ENCODE measurements at regions not wholly inside any gene's neighbourhood (a gene's known extent, or its start where the extent isn't known, plus 50 kb on each side); places are given as distances from the start of the nearest gene placed in this dataset.

- no peak for DNase-seq (ENCODE audit: low read depth in 2 of 3, low spot score in 2 of 3)
These were observed 85.0 kb downstream of the ADRA2C start for GRCh38 chr4:3851211-3851610.

GRCh38 chr4:3851881-3852280 is 85.7 kb downstream of the ADRA2C start:
- DNase-seq (ENCODE audit: low read depth in 2 of 3, low spot score in 2 of 3) = no peak

GRCh38 chr4:3852309-3852708 is 86.1 kb downstream of the ADRA2C start:
- no peak for DNase-seq (ENCODE audit: low read depth in 2 of 3, low spot score in 2 of 3)

GRCh38 chr4:3852711-3853110 is 86.5 kb downstream of the ADRA2C start:
- DNase-seq (ENCODE audit: low read depth in 2 of 3, low spot score in 2 of 3) = no peak

- DNase-seq (ENCODE audit: low read depth in 2 of 3, low spot score in 2 of 3) = no peak
These were observed 87.3 kb downstream of the ADRA2C start for GRCh38 chr4:3853388-3854035.

- DNase-seq (ENCODE audit: low read depth in 2 of 3, low spot score in 2 of 3) = no peak
These were observed 88.5 kb downstream of the ADRA2C start for GRCh38 chr4:3854661-3855060.

- no peak for DNase-seq (ENCODE audit: low read depth in 2 of 3, low spot score in 2 of 3)
These were observed 89.5 kb downstream of the ADRA2C start for GRCh38 chr4:3855646-3856045.

- no peak for DNase-seq (ENCODE audit: low read depth in 2 of 3, low spot score in 2 of 3)
These were observed 90.5 kb downstream of the ADRA2C start for GRCh38 chr4:3856604-3857204.

GRCh38 chr4:3857269-3857926 is 91.2 kb downstream of the ADRA2C start:
- no peak for DNase-seq (ENCODE audit: low read depth in 2 of 3, low spot score in 2 of 3)

- no peak for DNase-seq (ENCODE audit: low read depth in 2 of 3, low spot score in 2 of 3)
These were observed 92.0 kb downstream of the ADRA2C start for GRCh38 chr4:3858046-3858730.

GRCh38 chr4:3858765-3859388 is 92.7 kb downstream of the ADRA2C start:
- DNase-seq (ENCODE audit: low read depth in 2 of 3, low spot score in 2 of 3) = no peak

- DNase-seq (ENCODE audit: low read depth in 2 of 3, low spot score in 2 of 3) = no peak
These were observed 93.4 kb downstream of the ADRA2C start for GRCh38 chr4:3859571-3859970.

- no peak for DNase-seq (ENCODE audit: low read depth in 2 of 3, low spot score in 2 of 3)
These were observed 94.1 kb downstream of the ADRA2C start for GRCh38 chr4:3860061-3860912.

- DNase-seq (ENCODE audit: low read depth in 2 of 3, low spot score in 2 of 3) = no peak
These were observed 94.9 kb downstream of the ADRA2C start for GRCh38 chr4:3860913-3861636.

GRCh38 chr4:3861720-3862639 is 95.8 kb downstream of the ADRA2C start:
- DNase-seq (ENCODE audit: low read depth in 2 of 3, low spot score in 2 of 3) = no peak

- no peak for DNase-seq (ENCODE audit: low read depth in 2 of 3, low spot score in 2 of 3)
These were observed 96.6 kb downstream of the ADRA2C start for GRCh38 chr4:3862640-3863420.

GRCh38 chr4:3863841-3864741 is 97.9 kb downstream of the ADRA2C start:
- DNase-seq (ENCODE audit: low read depth in 2 of 3, low spot score in 2 of 3) = no peak

All from hematopoietic multipotent progenitor cell (in vitro differentiated cells).